ENCODE measurements at regions not wholly inside any gene's neighbourhood (a gene's known extent, or its start where the extent isn't known, plus 50 kb on each side); places are given as distances from the start of the nearest gene placed in this dataset.

- Histone ChIP-seq H3K4me2 (ENCODE audit: low read length) (no peak overlapping the region), H3K4me3 (ENCODE audit: low read length) (no peak overlapping the region), H4K20me1 (ENCODE audit: insufficient read depth, low read length) (no peaks in the 10 kb centered on the region), H3K27me3 (ENCODE audit: low read depth, low read length) (no peaks in the 10 kb centered on the region), H3K36me3 (replicated peaks; ENCODE audit: low read depth, low read length) (no peaks in the 10 kb centered on the region), H3K9ac (ENCODE audit: low read length) (no peak overlapping the region), H3K79me2 (ENCODE audit: low read length) (no peaks in the 10 kb centered on the region), H3K27ac (ENCODE audit: low read length) (no peak overlapping the region), H3K4me1 (ENCODE audit: low read length) (no peaks in the 10 kb centered on the region), H3K9me3 (ENCODE audit: insufficient read depth, low read length) (no peaks in the 10 kb centered on the region), H2AFZ (ENCODE audit: low read depth, low read length) (no peak overlapping the region)
- TF ChIP-seq, protein P1, sequence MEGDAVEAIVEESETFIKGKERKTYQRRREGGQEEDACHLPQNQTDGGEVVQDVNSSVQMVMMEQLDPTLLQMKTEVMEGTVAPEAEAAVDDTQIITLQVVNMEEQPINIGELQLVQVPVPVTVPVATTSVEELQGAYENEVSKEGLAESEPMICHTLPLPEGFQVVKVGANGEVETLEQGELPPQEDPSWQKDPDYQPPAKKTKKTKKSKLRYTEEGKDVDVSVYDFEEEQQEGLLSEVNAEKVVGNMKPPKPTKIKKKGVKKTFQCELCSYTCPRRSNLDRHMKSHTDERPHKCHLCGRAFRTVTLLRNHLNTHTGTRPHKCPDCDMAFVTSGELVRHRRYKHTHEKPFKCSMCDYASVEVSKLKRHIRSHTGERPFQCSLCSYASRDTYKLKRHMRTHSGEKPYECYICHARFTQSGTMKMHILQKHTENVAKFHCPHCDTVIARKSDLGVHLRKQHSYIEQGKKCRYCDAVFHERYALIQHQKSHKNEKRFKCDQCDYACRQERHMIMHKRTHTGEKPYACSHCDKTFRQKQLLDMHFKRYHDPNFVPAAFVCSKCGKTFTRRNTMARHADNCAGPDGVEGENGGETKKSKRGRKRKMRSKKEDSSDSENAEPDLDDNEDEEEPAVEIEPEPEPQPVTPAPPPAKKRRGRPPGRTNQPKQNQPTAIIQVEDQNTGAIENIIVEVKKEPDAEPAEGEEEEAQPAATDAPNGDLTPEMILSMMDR (IDR thresholded peaks at IDR 0.05; ENCODE audit: low read depth, low read length) = no peak
- TF ChIP-seq EZH2phosphoT487 (IDR thresholded peaks at IDR 0.05; ENCODE audit: low read depth) = no peak
Measured at GRCh38 chr12:23096321-23096720, 471.4 kb downstream of the ETNK1 start.

GRCh38 chr12:23098110-23098509, 473.1 kb downstream of the ETNK1 start:
- Histone ChIP-seq H3K79me2 (ENCODE audit: low read length) (no peaks in the 10 kb centered on the region), H3K4me2 (ENCODE audit: low read length) (no peak overlapping the region), H3K27ac (ENCODE audit: low read length) (no peak overlapping the region), H2AFZ (ENCODE audit: low read depth, low read length) (no peak overlapping the region), H3K9ac (ENCODE audit: low read length) (no peak overlapping the region), H3K9me3 (ENCODE audit: insufficient read depth, low read length) (no peaks in the 10 kb centered on the region), H3K4me3 (ENCODE audit: low read length) (no peak overlapping the region), H3K36me3 (replicated peaks; ENCODE audit: low read depth, low read length) (no peaks in the 10 kb centered on the region), H4K20me1 (ENCODE audit: insufficient read depth, low read length) (no peaks in the 10 kb centered on the region), H3K27me3 (ENCODE audit: low read depth, low read length) (no peaks in the 10 kb centered on the region), H3K4me1 (ENCODE audit: low read length) (no peaks in the 10 kb centered on the region)
- TF ChIP-seq EZH2phosphoT487 (IDR thresholded peaks at IDR 0.05; ENCODE audit: low read depth) = no peak

DNA sequence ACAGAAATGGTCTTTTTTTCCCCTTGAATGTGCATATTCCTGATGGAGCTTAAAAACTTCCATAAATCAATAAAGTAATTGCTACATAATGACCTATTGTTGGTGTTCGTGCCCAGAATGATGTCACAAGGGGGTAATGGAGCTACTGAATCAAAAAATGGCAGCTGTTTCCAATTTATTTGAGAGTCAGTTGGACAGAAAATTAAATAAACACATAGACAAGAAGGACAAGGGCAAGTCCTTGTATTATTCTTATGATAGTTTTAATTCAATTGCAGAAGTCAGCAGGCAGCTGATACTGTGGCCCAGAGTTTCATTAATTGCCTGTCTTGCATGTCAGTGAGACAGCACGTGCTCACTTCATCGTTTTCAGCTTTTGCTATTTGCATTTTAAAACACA, 473.5 kb downstream of the ETNK1 start:
- Histone ChIP-seq H2AFZ (ENCODE audit: low read depth, low read length) (no peak overlapping the region), H3K9ac (ENCODE audit: low read length) (no peak overlapping the region), H3K36me3 (replicated peaks; ENCODE audit: low read depth, low read length) (no peaks in the 10 kb centered on the region), H3K27ac (ENCODE audit: low read length) (no peak overlapping the region), H3K79me2 (ENCODE audit: low read length) (no peaks in the 10 kb centered on the region), H3K4me2 (ENCODE audit: low read length) (no peak overlapping the region), H3K4me3 (ENCODE audit: low read length) (no peak overlapping the region), H4K20me1 (ENCODE audit: insufficient read depth, low read length) (no peaks in the 10 kb centered on the region), H3K4me1 (ENCODE audit: low read length) (no peaks in the 10 kb centered on the region), H3K27me3 (ENCODE audit: low read depth, low read length) (no peaks in the 10 kb centered on the region), H3K9me3 (ENCODE audit: insufficient read depth, low read length) (no peaks in the 10 kb centered on the region)
- no peak for TF ChIP-seq EZH2phosphoT487 (IDR thresholded peaks at IDR 0.05; ENCODE audit: low read depth)
- TF ChIP-seq, protein P1 (IDR thresholded peaks at IDR 0.05; ENCODE audit: low read depth, low read length) = no peak

- Histone ChIP-seq H3K79me2 (ENCODE audit: low read length) (no peaks in the 10 kb centered on the region), H3K4me2 (ENCODE audit: low read length) (no peak overlapping the region), H3K9me3 (ENCODE audit: insufficient read depth, low read length) (no peaks in the 10 kb centered on the region), H3K27ac (ENCODE audit: low read length) (no peak overlapping the region), H4K20me1 (ENCODE audit: insufficient read depth, low read length) (no peaks in the 10 kb centered on the region), H3K4me1 (ENCODE audit: low read length) (no peaks in the 10 kb centered on the region), H3K27me3 (ENCODE audit: low read depth, low read length) (no peaks in the 10 kb centered on the region), H3K36me3 (replicated peaks; ENCODE audit: low read depth, low read length) (no peaks in the 10 kb centered on the region), H3K4me3 (ENCODE audit: low read length) (no peak overlapping the region), H2AFZ (ENCODE audit: low read depth, low read length) (no peak overlapping the region), H3K9ac (ENCODE audit: low read length) (no peak overlapping the region)
- no peak for TF ChIP-seq EZH2phosphoT487 (IDR thresholded peaks at IDR 0.05; ENCODE audit: low read depth)
- TF ChIP-seq, protein P1 (IDR thresholded peaks at IDR 0.05; ENCODE audit: low read depth, low read length) = no peak
Measured at GRCh38 chr12:23099104-23099503, 474.1 kb downstream of the ETNK1 start.

GRCh38 chr12:23099604-23100003, 474.6 kb downstream of the ETNK1 start:
- Histone ChIP-seq H3K27me3 (ENCODE audit: low read depth, low read length) (no peaks in the 10 kb centered on the region), H4K20me1 (ENCODE audit: insufficient read depth, low read length) (no peaks in the 10 kb centered on the region), H3K4me2 (ENCODE audit: low read length) (no peak overlapping the region), H2AFZ (ENCODE audit: low read depth, low read length) (no peak overlapping the region), H3K4me1 (ENCODE audit: low read length) (no peaks in the 10 kb centered on the region), H3K4me3 (ENCODE audit: low read length) (no peak overlapping the region), H3K79me2 (ENCODE audit: low read length) (no peaks in the 10 kb centered on the region), H3K9ac (ENCODE audit: low read length) (no peak overlapping the region), H3K27ac (ENCODE audit: low read length) (no peak overlapping the region), H3K9me3 (ENCODE audit: insufficient read depth, low read length) (no peaks in the 10 kb centered on the region), H3K36me3 (replicated peaks; ENCODE audit: low read depth, low read length) (no peaks in the 10 kb centered on the region)
- TF ChIP-seq, protein P1 (IDR thresholded peaks at IDR 0.05; ENCODE audit: low read depth, low read length) = no peak
